AG04449 (cell line): ENCODE measurements at regions not wholly inside any gene's neighbourhood (a gene's known extent, or its start where the extent isn't known, plus 50 kb on each side); places are given as distances from the start of the nearest gene placed in this dataset.

Experiments
- CTCF ChIA-PET: fragments of 350-600 bp; formaldehyde crosslinking; extraction: SDS; loops from one replicate; lab custom pipeline; 2021; ENCODE audit warnings: antibody characterized with exemption; lab: Yijun Ruan, JAX
- POLR2A ChIA-PET: fragments of 400-600, 350-600 bp; formaldehyde crosslinking; extraction: SDS; loops from one replicate; lab custom pipeline; 2020; ENCODE audit warnings: antibody characterized with exemption, inconsistent platforms; lab: Yijun Ruan, JAX
- DNase-seq: peaks from one replicate; pipeline ENCODE4 v3.0.0-alpha.2; 2010; ENCODE audit warnings: low read depth, low spot score
- H3K4me3 ChIP-seq: 2 replicates; pipeline ENCODE4 v1.5.1; 2011; ENCODE audit warnings: low read depth, mild to moderate bottlenecking, control low read depth, low read length
- TF ChIP-seq, protein P1 (sequence below): IDR thresholded peaks from one replicate; pipeline ENCODE4 v1.5.1; 2011; ENCODE audit warnings: mild to moderate bottlenecking, moderate library complexity, low read length, control low read depth, inconsistent platforms; ENCODE audit not compliant: insufficient read depth; ENCODE audit errors: missing control alignments

DNA sequence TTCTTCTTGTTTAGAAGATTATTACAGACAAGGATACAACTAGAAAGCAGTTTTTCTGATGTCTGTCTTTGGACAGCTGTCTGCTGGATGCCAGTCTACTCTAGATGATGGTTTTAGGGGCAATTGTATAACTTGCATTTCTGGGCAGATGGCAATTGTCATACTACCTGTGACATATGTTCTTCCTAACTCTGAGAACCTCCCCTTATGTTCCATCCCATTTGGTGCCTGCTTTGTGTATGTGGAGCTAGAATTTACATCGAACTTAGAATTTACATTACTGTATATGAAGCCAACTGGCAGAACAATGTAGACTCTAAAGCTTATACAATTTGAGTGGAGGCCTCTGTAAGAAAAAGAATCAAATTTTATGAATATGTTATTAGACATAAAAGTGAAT is 430.2 kb upstream of the SEL1L start:
- no peak for DNase-seq
- no peak overlapping the region for H3K4me3 ChIP-seq
- POLR2A ChIA-PET: no interaction called here
- CTCF ChIA-PET: no interaction called here
- TF ChIP-seq, protein P1, sequence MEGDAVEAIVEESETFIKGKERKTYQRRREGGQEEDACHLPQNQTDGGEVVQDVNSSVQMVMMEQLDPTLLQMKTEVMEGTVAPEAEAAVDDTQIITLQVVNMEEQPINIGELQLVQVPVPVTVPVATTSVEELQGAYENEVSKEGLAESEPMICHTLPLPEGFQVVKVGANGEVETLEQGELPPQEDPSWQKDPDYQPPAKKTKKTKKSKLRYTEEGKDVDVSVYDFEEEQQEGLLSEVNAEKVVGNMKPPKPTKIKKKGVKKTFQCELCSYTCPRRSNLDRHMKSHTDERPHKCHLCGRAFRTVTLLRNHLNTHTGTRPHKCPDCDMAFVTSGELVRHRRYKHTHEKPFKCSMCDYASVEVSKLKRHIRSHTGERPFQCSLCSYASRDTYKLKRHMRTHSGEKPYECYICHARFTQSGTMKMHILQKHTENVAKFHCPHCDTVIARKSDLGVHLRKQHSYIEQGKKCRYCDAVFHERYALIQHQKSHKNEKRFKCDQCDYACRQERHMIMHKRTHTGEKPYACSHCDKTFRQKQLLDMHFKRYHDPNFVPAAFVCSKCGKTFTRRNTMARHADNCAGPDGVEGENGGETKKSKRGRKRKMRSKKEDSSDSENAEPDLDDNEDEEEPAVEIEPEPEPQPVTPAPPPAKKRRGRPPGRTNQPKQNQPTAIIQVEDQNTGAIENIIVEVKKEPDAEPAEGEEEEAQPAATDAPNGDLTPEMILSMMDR: no peak

DNA sequence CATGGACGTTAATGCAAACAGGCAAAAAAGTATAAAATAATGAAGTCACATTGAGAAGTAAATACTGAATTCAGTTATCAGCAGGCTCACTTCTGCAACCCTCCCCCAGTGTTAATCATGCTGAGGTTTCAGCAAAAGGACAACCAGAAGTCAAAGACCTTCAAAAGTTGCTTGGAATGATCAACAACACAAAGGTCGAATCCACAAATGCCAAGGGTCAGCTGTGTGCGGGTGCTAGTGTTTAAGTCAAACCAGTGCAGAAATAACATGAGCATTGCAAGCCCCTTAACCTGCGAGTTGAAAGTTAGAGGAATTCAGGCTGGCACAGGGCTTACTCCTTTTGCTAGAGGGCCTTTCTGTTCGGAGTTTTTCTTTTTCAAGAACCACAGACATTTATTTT is 436.7 kb upstream of the SEL1L start:
- H3K4me3 ChIP-seq: no peak overlapping the region
- TF ChIP-seq, protein P1: no peak
- ChIA-PET POLR2A (no interaction called here), CTCF (no interaction called here)
- no peak for DNase-seq

DNA sequence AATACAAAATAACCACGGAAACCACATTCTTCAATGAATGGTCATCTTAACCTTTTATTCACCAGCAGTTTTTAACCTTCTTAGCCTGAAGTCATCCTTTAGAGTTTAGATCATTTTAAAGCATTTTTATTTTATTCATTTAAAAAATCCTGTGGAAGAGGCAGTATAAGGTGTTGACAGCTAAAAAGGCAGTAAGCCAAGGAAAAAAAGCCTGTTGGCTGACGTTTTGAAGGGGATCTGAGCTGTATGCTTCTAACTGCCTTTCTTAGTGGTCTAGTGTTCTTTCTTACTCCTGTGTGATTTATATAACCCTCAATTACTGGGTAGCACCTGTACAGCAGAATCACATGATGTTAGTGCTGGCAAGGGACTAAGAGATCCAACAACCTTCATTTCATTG is 438.3 kb upstream of the SEL1L start:
- ChIA-PET CTCF (no interaction called here), POLR2A (no interaction called here)
- no peak for DNase-seq
- no peak overlapping the region for H3K4me3 ChIP-seq
- TF ChIP-seq, protein P1: no peak

DNA sequence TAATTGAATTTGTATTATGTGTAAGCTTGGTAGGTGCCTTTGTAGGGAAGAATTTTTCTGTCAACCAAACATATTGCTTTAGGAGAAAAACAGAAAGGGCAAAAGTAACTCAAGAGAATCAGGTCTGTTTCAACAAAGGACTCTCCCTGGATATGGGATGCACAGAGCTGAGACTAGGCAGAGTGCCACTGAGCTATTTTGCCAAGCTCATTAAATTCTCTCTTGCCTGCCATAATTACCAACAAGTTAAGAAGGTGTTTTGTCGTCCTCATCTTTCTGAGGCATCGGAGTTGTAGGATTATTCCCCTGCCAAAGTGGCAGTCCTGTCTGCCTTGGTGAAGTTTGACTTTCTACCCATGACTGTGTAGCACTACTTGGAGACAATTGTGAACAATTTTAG is 438.9 kb upstream of the SEL1L start:
- no peak for DNase-seq
- TF ChIP-seq, protein P1: no peak
- H3K4me3 ChIP-seq: no peak overlapping the region
- CTCF ChIA-PET: no interaction called here
- POLR2A ChIA-PET: no interaction called here

DNA sequence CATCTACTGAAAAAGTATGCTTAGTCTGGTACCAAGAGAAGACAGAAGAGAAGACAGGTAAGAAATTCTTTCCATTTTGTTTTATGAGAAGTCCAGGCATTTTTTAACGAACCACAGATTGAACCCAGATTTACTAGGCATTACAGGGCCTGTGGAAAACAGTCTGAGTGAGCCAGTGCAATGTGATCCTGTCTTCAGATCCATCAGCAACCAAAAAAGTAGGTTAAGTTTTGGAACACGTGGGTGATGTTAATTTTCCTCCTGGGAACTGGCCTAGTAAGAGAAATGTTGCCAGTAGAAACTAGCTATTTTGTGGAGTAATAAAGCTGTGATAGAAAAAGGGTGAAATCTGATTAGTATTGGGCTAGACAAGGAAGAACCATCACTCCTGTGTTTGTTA is 440.9 kb upstream of the SEL1L start:
- ChIA-PET POLR2A (no interaction called here), CTCF (no interaction called here)
- no peak overlapping the region for H3K4me3 ChIP-seq
- no peak for DNase-seq
- TF ChIP-seq, protein P1: no peak

DNA sequence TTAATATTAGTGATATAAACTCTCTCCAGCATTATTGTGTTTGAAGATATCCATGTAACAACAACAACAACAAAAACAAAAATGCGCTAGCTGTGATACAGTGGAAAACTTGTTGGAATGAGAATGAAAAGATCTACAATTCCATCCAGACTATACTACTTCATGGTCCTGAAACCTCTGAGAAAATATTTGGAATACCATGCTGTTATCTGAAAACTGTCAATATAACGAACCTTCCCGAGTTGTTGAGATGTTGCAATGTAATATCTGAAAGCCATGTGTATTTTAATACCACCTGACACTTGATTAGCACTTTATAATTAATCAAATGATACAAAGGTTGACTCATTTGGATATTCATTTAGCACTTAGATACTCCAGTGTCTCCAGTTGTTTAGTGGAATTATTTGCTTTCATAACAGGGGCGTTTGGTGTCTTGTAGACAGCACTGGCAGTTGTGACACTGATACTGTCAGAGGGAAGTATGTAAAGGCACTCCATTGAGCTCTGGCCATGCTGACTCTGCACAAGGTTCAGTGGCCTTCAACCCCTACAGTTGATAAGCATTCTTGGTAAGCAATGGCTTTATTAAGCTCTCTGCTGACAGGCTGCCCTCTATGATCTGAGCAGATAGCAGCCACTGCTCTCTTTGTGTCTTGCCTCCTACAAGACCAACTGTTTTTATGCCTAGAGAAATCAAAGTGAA is 447.1 kb upstream of the SEL1L start:
- POLR2A ChIA-PET: no interaction called here
- CTCF ChIA-PET: interaction anchor here (2.0 kb wide), 1 partner anchor 9 kb away, joined by 6 read pairs; no protein-coding TSS in a partner anchor
- no peak for DNase-seq
- TF ChIP-seq, protein P1: no peak
- no peak overlapping the region for H3K4me3 ChIP-seq
